GM21528 (cell line): ENCODE measurements at regions not wholly inside any gene's neighbourhood (a gene's known extent, or its start where the extent isn't known, plus 50 kb on each side); places are given as distances from the start of the nearest gene placed in this dataset.

ENCODE experiments used
- ATAC-seq: cut with Tn5 transposase; IDR thresholded peaks from one replicate; pipeline ENCODE4 v1.9.1; 2021; ENCODE audit warnings: mild to moderate bottlenecking, moderate library complexity; ENCODE audit not compliant: unreplicated experiment, low FRiP score

DNA sequence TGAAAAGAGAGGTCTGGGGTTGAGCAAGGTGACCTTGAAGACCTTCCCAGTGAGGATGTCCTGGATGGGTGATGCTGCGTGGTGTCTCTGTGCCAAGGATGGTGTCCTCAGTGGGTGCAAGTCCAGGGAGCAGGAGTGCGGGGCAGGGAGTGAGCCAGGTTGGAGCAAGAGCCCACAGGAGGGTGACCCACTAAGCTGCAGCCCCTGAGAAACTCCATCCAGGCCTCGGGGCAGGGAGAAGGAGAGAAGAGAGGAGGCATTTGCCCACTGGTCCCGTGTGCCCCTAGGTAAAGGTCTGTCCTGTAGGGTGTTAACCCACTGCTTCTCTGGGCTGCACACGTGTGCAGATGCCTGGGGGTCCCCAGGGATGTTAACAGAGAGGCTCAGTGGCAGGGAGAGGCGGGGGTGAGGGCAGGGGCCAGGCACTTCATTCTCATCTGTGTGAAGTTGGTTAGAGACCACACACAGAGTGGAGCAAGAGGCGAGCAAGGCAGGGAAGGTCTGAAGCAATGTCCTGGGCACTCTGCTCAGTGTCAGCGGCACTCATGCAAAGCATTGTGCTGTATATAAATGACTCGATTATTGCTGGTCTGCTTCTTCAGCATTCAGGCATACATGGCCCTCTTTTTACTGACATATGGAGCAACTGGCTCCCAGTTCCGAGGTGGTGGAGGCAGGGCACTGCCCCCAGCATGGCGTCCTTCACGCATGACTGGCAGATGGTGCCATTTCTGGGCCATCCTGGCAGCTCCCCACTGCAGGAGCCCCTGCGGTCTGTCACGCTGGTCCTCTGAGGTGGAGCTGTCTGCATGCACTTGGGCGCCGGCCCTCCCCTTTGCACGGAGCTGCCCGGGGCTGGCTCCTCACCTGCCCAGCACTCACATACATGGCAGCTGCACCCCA lies 117.2 kb upstream of the HS6ST1 start:
- no peak for ATAC-seq

DNA sequence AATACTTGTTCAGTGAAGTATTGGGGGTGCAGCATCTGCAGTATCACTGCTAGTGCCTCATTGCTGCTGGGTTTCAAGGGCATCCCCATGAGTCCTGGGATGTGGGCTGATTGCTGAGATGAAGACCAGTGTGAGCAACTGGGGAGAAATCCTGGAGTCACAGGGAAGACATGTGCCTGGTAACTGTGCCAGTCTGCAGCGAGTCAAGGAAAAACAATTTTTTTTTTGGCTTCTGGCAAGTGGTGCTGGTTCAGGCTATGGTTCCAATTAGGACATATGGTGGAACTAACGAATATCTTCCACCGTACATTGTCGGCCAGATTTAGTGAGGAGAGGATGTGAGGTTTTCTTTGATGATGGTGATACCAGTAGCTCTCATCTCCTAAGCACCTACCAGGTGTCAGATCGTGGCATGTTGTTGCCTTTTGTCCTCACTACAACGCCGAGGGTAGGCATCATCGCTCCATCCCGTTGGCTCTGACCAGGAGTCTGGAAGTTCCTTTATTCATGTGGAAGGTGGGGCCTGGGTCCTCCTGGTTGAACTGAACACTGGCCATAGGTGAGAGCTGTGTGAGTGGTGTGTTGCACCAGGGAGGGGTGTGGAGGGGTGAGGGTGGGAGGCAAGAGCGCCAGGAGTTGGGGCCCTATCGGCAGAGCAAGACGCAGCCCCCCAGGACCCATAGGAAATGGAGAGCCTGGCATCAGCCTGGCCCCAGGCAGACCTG lies 118.0 kb upstream of the HS6ST1 start:
- no peak for ATAC-seq

DNA sequence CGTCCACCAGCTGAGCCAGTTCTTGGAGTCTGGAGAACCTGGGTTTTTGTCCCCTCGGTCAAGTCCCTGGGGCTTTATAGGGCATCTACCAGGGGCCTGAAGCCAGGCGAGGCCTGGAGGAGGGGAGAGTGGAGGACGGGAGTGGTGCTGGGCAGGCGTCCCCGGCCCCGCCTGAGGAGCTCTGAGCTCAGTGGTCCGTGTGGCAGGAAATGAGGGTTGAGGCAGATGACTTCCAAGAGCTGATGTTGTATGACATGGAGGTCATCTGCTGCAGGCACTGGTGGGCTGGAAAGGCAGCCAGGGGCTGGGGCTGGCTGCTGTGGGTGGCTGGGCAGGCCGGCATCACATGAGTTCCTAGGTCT lies 118.5 kb upstream of the HS6ST1 start:
- ATAC-seq: no peak

DNA sequence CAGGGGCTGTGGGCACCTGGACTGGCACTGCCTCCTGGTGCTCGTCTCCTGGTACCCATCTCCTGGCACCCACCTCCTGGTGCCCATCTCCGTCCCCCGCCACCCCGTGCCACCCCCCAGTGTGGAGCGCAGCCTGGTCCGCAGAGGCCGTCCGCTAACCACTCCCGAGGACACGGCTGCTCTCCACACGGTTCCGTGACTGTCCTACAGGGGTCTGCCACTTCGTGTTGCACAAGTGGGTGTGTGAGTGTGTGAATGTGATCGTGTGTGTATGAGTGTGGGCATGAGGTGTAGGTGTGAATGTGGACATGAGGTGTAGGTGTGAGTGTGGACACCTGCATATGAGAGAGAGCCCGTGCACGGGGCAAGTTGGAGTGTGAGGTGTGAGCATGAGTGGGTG lies 119.4 kb upstream of the HS6ST1 start:
- no peak for ATAC-seq

DNA sequence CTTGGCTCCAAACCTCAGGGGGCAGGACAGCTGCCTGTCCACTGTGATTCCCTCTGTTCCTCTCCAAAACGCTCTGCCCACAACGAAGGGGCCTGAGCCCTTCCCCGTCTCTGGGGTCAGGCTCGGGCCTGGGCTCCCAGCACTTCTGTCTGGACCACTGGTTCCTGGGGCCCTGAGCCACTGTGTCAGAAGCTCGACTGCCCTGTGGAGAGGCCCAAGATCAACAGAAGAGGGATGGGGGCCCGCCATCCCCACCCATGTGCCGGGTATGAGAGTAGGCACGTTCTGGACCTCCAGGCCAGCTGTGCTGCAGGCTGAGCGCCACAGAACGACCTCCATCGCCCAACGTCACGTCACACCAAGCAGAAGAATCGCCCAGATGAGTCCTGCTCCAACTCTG lies 119.9 kb upstream of the HS6ST1 start:
- no peak for ATAC-seq

DNA sequence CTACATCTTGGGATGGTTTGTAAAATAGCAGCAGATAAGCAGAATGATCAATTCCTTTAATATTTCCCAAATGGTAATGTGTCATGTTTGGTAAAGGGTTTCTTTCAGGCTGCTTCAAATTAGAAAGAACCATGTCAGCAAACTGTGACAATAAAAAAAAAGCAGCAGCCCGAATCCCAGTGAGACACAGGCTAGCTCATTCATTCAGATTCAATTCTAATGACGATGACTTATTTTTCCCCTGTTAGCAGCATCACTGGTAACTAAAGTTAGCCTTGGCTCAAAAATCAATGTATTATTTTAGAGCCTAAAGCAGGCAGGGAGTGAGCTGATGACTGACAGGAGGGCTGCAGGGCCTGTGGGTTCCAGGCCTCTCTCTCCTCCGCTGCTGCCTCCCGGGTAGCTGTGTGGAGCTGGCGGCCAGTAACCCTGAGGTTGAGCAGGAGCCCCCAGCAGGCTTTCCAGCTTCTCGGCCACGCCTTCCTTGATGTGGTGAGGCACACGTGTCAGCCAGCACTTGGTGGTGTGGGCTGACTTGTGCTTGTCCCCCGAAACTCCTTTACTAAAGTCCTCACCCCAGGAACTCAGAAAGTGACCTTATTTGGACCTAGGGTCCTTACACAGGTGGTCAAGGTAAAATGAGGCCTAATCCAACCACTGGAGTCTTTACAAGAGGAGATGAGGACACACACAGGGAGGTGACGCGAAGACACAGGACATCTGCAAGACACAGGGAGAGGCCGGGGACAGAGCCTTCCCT lies 120.5 kb upstream of the HS6ST1 start:
- ATAC-seq: no peak

DNA sequence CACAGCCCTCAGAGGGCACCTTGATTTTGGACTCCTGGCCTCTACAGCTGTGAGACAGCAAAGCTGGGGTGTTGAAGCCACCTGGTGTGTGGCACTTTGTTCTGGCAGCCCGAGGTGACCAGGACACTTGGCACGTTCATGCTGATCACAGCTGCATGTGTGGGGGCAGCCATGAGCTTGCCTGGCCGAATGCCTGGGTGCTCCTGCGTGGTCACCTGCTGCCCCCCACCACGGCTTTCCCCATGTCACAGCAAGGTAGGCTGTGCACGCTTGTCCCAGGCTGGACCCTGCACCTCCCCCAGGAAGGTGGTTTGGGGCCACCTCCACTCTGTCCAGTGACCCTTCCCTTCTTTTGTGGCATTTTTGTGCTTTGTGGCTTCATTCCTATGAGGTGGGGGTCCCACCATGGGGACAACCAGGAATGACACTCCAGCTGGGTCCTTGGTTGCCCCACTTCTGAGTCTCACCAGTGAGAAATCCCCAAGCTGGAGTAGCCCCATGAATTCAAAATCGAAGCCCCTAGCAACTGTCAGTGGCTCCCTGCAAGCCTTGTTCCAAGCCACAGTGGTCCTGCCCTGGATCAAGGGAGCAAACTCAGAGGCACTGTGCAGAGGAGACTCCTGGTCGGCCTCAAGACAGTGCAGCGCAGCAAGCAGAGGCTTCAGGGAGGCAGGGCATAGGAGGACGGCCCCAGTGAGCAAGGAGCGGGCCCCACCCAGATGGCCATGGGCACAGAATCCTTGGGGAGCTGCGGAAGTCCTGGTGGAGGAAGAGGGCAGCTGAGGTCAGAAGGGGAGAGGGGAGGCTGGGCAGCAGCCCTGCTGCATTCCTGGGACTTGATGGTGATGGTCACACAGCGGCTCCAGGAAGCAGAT lies 121.4 kb upstream of the HS6ST1 start:
- ATAC-seq: no peak

DNA sequence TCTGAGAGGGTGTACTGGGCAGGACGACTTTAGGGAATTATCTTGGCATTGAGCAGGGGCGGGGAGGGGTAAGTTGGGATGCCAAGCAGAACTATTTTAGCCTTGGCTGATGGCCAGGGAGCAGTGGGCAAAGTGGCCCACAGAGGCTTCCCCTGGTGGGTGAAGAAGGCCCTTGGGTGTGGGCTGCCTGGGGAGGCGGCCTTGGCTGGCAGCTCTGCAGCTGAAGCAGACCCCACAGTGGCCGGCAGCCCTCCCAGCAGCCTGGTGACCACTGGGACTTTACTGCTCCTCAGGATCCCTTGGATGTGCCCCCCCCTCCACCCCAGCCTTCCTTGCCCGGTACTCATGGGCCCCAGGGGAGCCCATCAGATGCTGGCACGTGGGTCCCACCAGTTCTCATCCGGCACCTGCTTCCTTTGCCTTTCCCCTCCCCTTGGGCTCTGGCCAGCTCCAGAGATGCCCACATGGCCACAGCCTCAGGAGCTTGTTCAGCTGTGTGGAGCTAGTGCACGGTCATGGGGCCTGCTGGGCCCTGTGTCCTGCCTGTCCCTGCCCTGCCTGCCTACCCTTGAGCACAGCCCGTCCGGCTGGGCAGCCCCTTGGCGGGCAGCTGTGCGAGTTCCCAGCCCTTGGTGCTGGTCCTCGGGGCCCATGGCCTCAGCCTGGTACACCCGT lies 122.1 kb upstream of the HS6ST1 start:
- no peak for ATAC-seq

DNA sequence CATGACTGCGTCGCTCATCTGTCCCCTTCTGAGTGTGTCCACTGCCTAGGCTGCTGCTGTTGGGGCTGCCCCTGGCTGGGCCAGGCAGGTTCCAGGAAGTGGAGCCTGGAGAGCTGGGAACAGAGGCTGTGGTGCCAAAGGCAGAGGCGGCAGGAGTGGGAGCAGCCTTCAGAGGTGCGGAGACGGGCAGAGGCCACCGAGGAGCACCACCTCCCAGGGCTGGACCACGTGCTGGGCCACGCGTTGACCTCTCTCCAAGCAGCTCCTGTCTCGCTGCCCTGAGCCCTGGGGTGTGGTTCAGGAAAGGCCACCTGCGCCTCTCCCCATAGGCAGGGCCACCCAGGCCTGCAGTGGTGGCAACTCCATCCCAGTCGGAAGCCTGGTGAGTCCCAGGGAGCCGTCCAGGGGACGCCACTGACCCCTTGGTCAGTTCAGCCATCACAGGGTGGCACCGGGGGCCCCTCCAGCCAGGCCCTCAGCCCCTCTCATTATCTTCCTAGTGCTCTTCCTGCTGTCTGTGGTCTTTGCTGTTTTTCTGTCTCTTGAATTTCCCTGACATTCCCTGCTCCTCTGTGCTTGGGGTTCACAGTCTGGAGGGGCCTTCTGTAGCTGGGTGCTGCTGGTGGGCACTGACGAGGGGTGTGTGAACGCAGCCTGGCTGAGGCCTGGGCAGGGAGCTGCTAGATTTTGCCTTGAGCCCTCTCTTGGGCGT lies 122.8 kb upstream of the HS6ST1 start:
- no peak for ATAC-seq

DNA sequence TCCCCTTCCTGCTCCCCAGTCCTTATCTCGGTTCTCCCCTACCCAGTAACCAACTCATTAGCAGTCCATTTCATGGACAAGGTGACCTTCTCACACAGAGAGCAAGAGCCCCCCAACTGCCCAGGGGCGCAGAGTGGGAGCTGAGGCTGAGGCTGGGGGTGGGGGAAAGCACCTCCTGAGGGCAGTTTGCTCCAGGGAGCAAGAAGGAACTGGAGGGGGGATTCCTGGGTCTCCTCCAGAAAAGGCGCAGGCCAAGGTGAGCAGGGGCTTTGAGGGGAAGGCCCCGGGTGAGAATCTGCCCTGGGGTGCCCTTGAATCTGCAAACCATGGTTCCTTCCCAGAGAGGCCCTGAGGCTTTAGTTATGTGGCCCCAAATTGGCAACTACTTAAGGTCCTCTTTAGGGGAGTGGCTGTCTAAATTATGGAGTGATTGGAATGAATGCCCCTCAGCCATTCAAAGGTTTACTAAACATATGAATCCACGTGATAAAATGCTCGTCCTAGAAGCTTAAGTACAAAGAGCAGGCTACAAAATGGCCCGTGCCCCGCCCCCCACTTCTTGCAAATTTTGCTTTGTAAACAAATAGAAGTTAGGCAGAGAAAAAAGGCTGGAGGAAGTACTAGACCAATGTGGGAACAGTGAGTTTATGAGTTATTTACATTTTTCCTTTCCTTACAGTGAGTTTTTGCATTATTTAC lies 123.5 kb upstream of the HS6ST1 start:
- no peak for ATAC-seq

DNA sequence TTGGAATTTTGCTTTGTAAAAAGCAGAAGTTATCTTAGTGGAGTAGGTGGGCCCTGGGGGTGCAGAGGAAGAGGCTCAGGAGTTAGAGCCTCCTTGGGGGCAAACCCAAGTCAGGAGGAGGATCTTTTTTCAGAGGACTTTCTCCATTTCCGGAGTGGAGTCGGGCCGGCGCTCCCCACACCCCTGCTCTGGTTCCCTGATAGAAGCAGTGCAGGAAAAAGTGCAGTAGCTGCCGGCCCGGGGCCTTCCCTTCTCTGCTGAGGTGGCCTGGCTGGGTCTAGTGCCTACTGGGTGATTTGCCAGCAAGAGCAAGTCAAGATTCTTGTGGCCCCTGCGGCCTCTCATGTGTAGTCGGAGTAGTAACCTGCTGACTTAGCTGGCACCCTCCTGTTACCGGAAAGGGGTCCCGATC lies 124.2 kb upstream of the HS6ST1 start:
- ATAC-seq: no peak

DNA sequence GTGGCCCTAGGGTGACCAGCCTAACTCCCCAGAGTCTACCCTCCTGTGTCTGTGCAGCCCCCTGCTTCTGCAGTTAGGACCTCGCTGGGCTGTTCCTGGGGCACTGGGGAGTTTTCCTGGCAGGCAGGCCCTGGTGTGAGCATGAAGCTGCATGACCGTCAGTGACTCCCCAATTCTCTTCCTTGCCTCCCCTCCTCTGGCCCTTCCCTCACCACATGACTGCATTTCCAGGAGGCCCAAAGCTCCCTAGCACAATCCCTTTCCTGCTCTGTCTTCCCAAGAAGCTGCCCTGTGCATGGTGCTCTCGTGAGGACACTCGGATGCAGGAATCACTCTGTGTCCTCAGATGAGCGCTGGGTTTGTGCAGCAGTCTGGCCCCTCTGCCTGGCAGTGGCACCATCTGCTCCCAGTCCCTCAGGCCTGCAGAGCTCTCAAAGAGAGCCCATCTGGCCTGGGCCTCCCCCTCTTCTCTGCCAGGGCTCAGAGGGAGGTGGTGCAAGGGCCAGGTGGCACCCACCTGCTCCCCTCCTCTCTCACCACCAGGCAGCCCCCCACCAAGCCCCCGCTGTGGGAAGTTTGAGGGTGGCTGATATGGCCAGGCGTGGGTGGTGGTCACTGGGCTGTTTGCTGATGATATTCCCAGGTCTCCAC lies 125.6 kb upstream of the HS6ST1 start:
- no peak for ATAC-seq

DNA sequence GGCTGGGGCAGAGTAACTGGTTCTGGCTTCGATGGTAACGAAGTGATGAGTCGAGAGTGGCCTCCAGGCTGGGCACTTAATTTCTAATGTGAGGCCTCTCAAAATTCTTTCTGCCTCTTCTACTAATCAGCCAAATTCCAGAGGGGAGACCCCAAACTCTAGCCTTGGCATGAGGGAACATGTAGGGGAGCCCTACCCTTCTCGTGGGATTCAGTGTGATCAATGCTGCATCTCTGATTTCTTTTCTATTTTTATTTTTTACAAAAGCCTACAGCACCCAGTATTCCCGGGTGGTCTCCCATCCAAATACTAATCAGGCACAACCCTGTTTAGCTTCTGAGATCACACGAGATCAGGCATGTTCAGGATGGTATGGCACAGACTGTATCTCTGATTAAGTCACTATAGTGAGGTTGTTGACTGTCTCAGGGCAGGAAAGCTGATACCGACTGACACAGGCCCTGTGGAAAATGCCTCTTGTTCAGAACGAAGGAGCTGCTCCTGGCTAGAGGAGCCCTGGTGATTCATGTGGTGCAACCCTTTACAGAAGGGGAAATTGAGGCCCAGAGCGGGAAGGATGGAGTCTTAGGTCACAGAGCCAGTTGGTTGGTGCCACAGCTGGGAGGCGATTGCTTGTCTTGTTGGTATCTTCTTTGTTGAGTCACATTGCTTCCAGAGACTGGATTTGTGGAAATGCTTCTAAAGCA lies 126.3 kb upstream of the HS6ST1 start:
- no peak for ATAC-seq

DNA sequence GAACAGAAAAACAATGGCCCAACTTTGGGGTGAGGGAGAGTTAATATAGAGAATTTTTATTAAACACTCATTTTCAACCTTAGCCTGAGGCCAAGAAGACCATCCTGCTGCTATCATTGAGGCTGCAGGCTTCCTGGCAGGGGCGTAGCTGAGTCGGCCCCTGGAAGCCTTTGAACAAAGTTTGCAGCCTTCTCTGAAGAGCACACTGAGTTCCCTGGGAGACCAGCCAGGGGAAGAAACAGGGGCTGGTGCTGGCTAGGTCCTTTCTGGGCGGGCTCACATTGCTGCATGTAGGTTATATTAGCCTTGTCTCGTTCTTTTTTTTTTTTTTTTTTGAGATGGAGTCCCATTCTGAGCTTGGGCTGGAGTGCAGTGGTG lies 126.8 kb upstream of the HS6ST1 start:
- ATAC-seq: no peak

DNA sequence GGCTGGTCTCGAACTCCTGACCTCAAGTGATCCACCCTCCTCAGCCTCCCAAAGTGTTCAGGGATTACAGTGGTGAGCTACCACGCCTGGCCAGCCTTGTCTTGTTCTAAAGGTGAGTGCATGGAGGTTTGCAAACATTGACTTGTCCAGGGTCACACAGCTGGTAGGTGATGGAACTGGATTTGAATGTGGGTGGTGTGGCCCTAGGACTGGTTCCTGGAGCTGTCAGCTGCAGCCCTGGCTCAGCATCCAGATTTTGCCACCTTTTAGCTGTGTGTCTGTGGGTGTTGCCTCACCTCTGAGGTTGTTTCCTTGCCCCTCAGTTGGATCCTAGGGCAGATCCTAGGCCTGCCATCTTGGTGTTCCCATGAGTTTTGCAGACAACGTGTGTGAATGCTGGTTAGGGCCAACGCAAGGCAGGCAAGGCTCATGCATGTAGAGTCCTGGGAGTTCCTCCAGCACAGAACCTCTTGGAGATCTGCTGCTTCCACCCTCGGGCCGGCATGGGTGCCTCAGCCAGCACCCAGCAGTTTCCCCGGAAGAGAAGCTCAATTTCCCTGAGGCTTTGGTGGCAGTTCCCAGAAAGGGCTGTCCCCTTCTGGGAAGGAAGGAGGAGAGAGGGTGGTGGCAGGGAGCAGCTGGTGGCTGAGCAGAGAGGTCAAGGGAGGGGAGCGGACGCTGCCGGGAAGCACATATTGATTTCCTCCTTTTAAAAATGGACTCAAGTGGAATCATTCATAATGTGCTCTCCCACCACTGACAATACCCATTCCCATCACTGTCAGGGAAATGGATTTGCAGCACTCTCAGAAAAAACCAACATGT lies 127.6 kb upstream of the HS6ST1 start:
- no peak for ATAC-seq

DNA sequence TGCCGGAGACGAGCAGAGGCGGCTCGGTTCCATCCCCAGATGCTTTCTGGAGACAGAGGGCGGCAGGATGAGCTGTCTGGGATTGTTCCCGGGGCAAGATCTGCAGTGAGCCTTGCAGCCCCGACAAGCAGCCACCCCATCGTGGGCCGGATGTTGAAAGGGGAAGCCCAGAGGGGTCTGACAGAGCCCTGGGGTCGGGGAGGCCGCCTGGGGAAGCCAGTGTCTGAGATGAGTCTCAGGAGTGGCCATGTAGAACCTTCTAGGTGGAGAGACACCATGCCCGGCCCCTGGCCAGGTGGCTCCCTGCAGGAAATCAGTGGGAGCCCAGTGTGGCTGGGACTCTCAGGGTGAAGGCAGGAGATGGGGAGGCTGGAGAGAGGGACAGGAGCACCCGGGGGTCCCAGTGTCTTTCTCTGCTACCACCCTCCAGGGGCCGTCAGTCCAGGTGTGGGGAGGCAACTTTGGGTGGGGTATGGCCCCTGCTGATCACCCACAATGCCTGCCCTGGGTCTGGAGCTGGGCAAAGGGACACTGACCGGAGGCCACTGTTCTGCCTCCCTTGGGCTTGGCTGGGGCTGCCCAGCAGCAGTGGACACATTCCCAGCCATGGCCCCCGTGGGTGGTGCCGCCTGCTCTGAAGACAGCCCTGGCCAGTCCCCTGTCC lies 128.3 kb upstream of the HS6ST1 start:
- ATAC-seq: no peak
